Prostate gland (tissue), 2 donors: ENCODE measurements at regions not wholly inside any gene's neighbourhood (a gene's known extent, or its start where the extent isn't known, plus 50 kb on each side); places are given as distances from the start of the nearest gene placed in this dataset.

ENCODE experiments used
- DNase-seq: peaks from one replicate; pipeline ENCODE4 v3.0.0-alpha.2; 2019; ENCODE audit warnings: low spot score
- H3K27ac ChIP-seq, 2 donors: fragments of 200-600 bp; sonication (generic); 2 replicates each; pipeline ENCODE4 v1.5.1; 2017 to 2019
- H3K27me3 ChIP-seq: fragments of 200-600 bp; sonication (generic); replicated peaks from 2 replicates; pipeline ENCODE4 v1.5.1; 2019; ENCODE audit not compliant: insufficient read depth
- H3K36me3 ChIP-seq, 2 donors: fragments of 200-600 bp; sonication (generic); 1 replicate in 1 of 2; 2 replicates in 1 of 2; pipeline versions ENCODE4 v1.5.1 to v1.8.1; 2017 to 2019
- H3K4me1 ChIP-seq: fragments of 200-600 bp; sonication (generic); replicated peaks from 2 replicates; pipeline ENCODE4 v1.5.1; 2019
- H3K4me3 ChIP-seq, 2 donors: fragments of 200-600 bp; sonication (generic); 2 replicates each; pipeline ENCODE4 v1.5.1; 2017 to 2019
- H3K9me3 ChIP-seq: fragments of 200-600 bp; sonication (generic); 2 replicates; pipeline ENCODE4 v1.5.1; 2017
- POLR2A ChIP-seq: fragments of 450-650 bp; IDR thresholded peaks from one replicate; pipeline ENCODE4 v1.6.1; 2016; ENCODE audit warnings: antibody characterized with exemption, mild to moderate bottlenecking
- POLR2AphosphoS5 ChIP-seq: sonication (generic); formaldehyde crosslinking; IDR thresholded peaks from one replicate; pipeline ENCODE4 v1.6.1; 2017; ENCODE audit warnings: antibody characterized with exemption
- WGBS: methylation state at CpG from one replicate; pipeline ENCODE4 v1.1.5; 2018; 5-methylcytosine and 5-hydroxymethylcytosine counted together
- intact Hi-C: fragments of 100-400 bp; cut with DNase I; formaldehyde crosslinking; loops from one replicate; pipeline ENCODE4 v1.14.2; 2022
- TF ChIP-seq, protein P1 (sequence below), 4 experiments: fragments of 200-600 bp in 2 of 4; fragments of 450-650 bp in 2 of 4; sonication (generic) in 2 of 4; IDR thresholded peaks; 1 replicate in 3 of 4; 2 replicates in 1 of 4; pipeline ENCODE4 v1.5.1; 2016 to 2019; ENCODE audit warnings: antibody characterized with exemption in 4 of 4, mild to moderate bottlenecking in 2 of 4, moderate library complexity in 2 of 4

DNA sequence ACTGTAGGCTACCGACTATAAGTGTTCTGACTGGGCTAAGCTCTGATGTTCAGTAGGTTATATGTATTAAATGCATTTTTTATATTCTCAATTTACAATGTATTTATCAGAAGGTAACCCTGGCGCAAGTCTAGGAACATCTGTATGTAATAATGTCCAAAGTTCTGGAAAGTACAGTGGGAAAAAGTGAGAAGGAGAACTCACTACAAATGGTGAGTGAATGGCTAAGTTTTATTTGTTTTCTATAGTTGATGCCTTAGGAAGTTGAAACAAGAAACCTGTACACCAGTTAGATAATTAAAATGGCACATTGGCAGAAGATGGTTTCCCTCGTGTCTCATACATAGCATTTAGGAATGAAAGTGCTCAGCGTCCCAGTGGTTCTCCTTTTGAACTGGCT, 333.4 kb upstream of the THRB start:
- WGBS: 91% methylated on average over 4 of the region's 4 CpGs
- Histone ChIP-seq H3K9me3 (no peaks in the 10 kb centered on the region), H3K27ac (no peak overlapping the region), H3K4me3 (no peak overlapping the region), H3K27me3 (no peaks in the 10 kb centered on the region), H3K4me1 (no peaks in the 10 kb centered on the region), H3K36me3 (no peaks in the 10 kb centered on the region)
- no peak for TF ChIP-seq POLR2A
- no peak for TF ChIP-seq POLR2AphosphoS5
- TF ChIP-seq, protein P1, sequence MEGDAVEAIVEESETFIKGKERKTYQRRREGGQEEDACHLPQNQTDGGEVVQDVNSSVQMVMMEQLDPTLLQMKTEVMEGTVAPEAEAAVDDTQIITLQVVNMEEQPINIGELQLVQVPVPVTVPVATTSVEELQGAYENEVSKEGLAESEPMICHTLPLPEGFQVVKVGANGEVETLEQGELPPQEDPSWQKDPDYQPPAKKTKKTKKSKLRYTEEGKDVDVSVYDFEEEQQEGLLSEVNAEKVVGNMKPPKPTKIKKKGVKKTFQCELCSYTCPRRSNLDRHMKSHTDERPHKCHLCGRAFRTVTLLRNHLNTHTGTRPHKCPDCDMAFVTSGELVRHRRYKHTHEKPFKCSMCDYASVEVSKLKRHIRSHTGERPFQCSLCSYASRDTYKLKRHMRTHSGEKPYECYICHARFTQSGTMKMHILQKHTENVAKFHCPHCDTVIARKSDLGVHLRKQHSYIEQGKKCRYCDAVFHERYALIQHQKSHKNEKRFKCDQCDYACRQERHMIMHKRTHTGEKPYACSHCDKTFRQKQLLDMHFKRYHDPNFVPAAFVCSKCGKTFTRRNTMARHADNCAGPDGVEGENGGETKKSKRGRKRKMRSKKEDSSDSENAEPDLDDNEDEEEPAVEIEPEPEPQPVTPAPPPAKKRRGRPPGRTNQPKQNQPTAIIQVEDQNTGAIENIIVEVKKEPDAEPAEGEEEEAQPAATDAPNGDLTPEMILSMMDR (IDR thresholded peaks at IDR 0.05): no peak
- DNase-seq: no peak
- intact Hi-C loops: no loop called here

DNA sequence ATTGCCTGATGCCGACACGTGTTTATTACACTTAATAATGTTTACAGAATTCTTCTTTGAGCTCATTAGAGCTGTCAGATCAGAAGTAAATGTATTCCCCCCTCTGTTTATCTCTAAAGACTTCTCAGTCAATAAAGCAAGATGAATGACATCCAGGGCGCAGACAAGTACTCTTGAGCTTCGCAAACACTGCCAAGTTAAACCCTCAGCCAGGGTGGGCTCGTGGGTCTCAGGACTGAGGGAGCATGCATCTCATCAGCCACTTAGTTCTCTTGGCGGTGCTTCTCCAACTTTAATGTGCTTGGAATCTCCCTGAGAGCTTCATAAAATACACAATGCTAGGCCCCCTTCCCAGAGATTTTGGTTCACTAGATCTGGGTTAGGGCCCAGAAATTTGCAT, 333.9 kb upstream of the THRB start:
- Histone ChIP-seq H3K4me1 (no peaks in the 10 kb centered on the region), H3K27ac (no peak overlapping the region), H3K4me3 (peak overlapping the region; percentile 51 to 58), H3K9me3 (no peaks in the 10 kb centered on the region), H3K27me3 (no peaks in the 10 kb centered on the region), H3K36me3 (no peaks in the 10 kb centered on the region)
- intact Hi-C loops: no loop called here
- TF ChIP-seq POLR2A: no peak
- TF ChIP-seq, protein P1 (IDR thresholded peaks at IDR 0.05): no peak
- no peak for TF ChIP-seq POLR2AphosphoS5
- WGBS: 60% methylated on average over 6 of the region's 6 CpGs
- DNase-seq: no peak

DNA sequence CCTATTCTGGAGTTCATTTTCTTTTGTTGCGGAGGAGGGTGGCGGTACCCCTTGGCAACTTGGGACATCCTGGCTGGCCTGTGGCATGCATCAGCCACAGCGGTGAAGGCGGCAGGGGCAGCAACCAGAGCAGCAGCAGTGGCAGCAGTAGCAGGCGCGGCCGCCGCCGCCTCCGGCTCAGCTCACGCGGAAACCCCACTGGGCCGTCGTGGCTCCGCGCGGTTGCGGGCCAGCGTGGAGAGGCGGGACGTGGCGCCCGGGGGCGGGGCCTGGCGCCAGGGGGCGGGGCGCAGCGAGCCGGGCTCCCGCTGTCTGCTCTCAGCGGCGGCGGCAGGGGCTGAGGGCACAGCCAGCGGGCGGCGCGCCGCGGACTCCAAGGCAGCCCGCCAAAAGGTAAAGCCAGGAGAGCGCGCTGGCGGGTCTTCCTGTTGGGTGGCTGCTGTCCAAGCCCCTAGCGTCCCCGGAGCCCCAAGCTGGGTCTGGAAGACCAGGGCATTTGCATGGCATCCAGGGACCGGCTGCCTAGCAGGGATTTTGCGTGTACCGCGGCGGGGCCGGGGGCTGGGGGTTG, 334.4 kb upstream of the THRB start:
- 4% methylated on average over 37 of the region's 51 CpGs for WGBS
- H3K36me3 ChIP-seq: no peaks in the 10 kb centered on the region
- no peak overlapping the region for H3K27ac ChIP-seq
- H3K27me3 ChIP-seq: no peaks in the 10 kb centered on the region
- intact Hi-C loops: no loop called here
- TF ChIP-seq, protein P1 (IDR thresholded peaks at IDR 0.05): no peak
- peak; percentile 3 for TF ChIP-seq POLR2A
- DNase-seq: peak; percentile 55
- H3K4me1 ChIP-seq: no peaks in the 10 kb centered on the region
- no peaks in the 10 kb centered on the region for H3K9me3 ChIP-seq
- peak overlapping the region; percentile 51 to 58 for H3K4me3 ChIP-seq

DNA sequence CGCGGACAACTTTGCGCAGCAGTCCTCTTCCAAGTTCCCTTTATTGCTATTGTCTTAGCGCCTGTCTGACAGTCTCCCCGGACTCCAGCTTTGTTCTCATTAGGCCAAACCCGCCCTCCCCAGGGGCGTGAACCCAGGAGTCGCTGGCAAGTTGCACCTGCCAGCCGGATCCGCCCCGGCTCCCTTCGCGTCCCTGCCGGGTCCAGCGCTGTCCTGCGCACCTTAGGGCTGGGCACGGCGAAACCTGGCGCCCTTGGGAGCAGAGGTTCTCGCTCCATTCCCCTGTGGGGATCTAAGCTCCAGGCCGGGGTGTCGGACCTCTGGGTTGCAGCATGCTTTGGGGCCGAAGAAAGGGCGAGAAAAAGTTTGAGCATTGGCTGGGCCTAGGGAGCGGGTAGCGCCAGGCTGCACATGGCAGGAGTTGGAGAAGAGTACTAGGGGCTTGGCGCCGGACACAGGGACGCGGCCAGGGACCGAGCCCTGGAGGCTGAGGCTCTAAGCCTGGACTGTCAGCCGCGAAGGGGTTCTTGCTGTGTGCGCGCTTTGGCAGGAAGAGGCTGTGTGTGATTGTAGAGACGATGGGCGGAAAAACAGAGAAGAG, 335.1 kb upstream of the THRB start:
- H3K27ac ChIP-seq: no peak overlapping the region
- under 1% methylated on average over 29 of the region's 37 CpGs for WGBS

More for the DNA sequence above, 335.1 kb upstream of the THRB start:
- TF ChIP-seq POLR2A (no peak), POLR2AphosphoS5 (no peak)
- TF ChIP-seq, protein P1 (IDR thresholded peaks at IDR 0.05): no peak
- intact Hi-C loops: no loop called here
- peak; percentile 15 for DNase-seq
- H3K9me3 ChIP-seq: no peaks in the 10 kb centered on the region
- H3K4me3 ChIP-seq: peak overlapping the region; percentile 51 to 58
- no peaks in the 10 kb centered on the region for H3K27me3 ChIP-seq
- no peaks in the 10 kb centered on the region for H3K36me3 ChIP-seq
- H3K4me1 ChIP-seq: no peaks in the 10 kb centered on the region
